CD4-positive, alpha-beta T cell treated with Interleukin-4 for 4 hours (primary cell): ENCODE measurements at regions not wholly inside any gene's neighbourhood (a gene's known extent, or its start where the extent isn't known, plus 50 kb on each side); places are given as distances from the start of the nearest gene placed in this dataset.
"Not testable (repeated sequence)": the region's sequence is repeated elsewhere in the genome, so short reads cannot be mapped to it uniquely, and the experiment has no call there.

Source experiments
- DNase-seq: peaks from one replicate; pipeline ENCODE4 v3.0.0-alpha.2; 2020

GRCh38 chr21:24445517-24445916 is 1161.8 kb downstream of the MRPL39 start:
- no peak for DNase-seq

GRCh38 chr21:24444736-24445135 is 1162.5 kb downstream of the MRPL39 start:
- DNase-seq, result no peak

DNA sequence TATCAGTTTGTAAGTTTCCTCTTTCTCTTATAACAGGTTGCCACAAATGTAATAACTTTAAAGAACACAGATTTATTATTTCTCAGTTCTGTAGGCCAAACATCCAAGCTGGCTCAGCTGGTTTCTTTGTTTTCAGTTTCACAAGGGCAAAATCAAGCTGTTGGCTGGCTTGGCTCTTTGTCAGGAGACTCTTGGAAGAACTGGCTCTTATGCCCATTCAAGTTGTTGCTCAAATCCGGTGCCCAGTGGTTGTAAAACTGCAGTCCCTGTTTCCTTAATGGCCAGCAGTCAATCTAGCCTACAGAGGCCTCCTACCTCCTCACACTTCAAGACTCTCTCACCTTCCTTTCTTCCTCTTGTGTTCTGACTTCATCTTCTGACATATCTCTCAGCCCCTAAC is 1171.0 kb downstream of the MRPL39 start:
- no peak for DNase-seq

DNA sequence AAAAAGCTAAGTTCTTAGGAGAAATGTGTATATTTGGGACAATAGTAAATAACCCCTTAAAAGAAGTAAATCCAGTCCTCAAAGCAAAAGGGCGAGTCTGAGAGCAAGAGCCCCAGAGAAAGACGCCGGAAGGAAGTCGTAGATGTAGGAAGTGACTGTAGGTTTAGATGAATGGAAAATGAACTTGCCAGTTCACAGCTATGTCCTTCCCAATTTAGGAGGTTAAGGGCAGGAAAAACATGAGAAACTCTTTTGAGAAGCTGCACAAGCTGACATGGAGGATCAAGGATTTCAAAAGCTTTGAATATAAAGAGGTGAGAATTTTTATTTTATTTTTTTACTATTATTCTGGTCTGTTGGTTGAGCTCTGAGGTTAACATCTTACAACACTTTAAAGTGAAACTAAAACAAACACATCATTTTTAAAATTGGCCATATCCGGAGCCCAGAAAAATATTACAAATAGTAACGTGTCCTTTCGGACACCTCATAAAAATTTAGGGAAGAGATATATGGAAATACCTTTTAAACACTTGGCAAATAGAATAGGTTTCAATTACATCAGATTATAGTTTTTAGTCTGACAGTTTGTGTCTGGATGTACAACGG is 1178.6 kb downstream of the MRPL39 start:
- DNase-seq, result peak; percentile 30

GRCh38 chr21:24424776-24425175 is 1182.5 kb downstream of the MRPL39 start:
- no peak for DNase-seq

DNA sequence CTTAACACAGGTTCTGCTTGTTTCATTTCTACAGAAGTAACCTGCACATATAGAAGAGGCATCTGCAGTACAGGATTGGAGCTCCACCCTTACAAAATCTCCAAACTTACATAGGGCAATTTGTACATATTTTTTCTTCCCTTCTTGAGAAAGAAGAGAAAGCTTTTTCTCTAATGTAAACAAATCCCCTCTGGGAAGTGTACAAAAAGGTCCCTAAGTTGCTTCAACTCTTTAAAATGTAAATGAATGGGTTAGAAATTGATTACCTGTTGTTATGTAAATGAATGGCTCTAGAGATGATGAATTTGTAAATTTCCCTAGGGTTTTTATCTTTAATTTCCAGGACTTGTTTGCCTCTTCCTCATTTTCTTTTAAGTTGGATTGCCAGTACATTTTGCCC is 1183.7 kb downstream of the MRPL39 start:
- DNase-seq, result no peak

- no peak for DNase-seq
Observed at GRCh38 chr21:24420689-24421088, 1186.6 kb downstream of the MRPL39 start.

DNA sequence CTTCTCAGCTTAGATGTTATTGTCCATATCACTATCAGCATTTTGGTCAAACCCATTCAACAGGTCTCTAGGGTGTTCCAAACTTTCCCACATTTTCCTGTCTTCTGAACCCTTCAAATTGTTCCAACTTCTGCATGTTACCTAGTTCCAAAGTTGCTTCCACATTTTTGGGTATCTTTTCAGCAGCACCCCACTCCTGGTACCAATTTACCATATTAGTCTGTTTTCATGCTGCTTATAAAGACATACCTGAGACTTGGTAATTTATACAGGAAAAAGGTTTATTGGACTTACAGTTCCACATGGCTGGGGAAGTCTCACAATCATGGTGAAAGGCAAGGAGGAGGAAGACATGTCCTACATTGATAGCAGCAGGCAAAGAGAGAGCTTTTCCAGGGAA is 1187.6 kb downstream of the MRPL39 start:
- not testable (repeated sequence) for DNase-seq

DNA sequence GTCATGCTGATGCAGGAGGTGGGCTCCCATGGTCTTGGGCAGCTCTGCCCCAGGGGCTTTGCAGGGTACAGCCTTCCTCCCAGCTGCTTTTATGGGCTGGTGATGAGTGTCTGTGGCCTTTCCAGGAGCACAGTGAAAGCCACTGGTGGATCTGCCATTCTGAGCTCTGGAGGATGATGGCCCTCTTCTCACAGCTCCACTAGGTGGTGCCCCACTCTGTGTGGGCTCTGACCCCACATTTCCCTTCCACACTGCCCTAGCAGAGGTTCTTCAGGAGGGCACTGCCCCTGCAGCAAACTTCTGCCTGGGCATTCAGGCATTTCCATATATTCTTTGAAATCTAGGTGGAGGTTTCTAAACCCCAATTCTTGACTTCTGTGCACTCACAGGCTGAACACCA is 1188.6 kb downstream of the MRPL39 start:
- no peak for DNase-seq

GRCh38 chr21:24411429-24411828 is 1195.9 kb downstream of the MRPL39 start:
- no peak for DNase-seq

- DNase-seq, result no peak
Observed at GRCh38 chr21:24403221-24403620, 1204.1 kb downstream of the MRPL39 start.

GRCh38 chr21:24395320-24395923 is 1211.9 kb downstream of the MRPL39 start:
- DNase-seq, result no peak

GRCh38 chr21:24375201-24375600 is 1232.1 kb downstream of the MRPL39 start:
- no peak for DNase-seq

DNA sequence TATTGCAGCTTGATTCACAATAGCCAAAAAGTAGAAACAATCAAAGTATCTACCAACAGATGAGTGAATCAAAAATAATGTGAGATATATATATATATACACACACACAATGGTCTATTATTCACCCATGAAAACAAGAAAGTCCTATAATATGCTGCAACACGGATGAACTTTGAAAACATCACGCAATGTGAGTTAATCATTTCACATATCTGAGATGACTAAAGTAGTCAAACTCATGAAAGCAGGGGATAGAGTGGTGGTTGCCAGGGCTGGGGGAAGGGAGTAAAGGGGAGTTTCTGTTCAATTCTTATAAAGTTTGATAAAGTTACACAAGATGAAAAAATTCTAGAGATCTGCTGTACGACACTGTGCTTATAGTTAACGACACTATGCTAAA is 1234.8 kb downstream of the MRPL39 start:
- no peak for DNase-seq

DNA sequence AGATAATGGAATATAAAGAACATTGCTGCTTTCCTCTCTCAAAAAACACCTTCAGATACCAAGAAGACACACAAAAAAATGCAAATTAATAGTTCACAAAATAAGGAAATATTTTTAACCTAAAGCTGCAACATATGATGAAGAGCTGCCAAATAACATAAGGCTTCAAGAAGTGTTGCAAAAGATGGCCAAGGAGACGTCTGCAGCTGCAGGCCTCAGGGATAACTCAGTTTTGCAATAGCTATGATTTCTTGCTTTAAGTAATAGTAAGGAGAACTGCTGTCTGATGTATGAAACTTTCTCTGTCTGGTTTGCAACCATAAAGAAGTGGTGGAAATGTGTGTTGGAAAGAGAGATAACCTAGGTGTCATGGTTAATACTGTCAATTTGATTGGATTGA is 1237.5 kb downstream of the MRPL39 start:
- no peak for DNase-seq

- DNase-seq, result no peak
Observed at GRCh38 chr21:24369278-24369677, 1238.0 kb downstream of the MRPL39 start.

DNA sequence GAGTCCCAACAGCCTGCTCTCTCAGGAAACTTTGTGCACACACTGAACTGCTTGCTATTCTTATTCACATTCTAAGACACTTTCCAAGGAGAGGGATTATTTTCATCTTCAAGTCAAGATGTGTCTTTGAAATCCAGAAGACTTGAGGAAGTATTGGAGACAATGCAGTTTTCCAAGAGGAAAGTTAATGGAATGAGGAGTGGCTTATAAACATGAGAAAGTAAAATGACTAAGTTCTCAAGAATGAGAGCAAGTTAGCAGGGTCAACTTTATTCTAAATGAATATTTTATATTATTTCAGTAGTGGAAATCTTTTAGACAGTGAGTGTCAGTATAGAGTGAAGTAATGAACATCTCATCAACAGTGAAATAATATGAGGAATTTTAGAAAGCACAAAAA is 1239.3 kb downstream of the MRPL39 start:
- DNase-seq, result no peak

DNA sequence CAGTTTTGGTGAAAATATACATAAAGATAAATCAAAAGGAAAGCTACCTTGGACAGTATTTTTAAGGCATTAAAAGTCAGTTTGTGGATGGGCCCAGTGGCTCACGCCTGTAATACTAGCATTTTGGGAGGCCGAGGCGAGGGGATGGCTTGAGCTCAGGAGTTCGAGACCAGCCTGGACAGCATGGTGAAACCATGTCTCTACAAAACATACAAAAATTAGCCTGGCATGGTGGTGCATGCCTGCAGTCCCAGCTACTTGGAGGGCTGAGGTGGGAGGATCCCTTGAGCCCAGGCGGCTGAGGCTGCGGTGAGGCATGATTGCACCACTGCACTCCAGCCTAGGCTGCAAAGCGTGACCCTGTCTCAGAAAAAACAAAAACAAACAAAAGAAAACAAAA is 1253.8 kb downstream of the MRPL39 start:
- no peak for DNase-seq

- DNase-seq, result no peak
Observed at GRCh38 chr21:24339406-24339805, 1267.9 kb downstream of the MRPL39 start.

DNA sequence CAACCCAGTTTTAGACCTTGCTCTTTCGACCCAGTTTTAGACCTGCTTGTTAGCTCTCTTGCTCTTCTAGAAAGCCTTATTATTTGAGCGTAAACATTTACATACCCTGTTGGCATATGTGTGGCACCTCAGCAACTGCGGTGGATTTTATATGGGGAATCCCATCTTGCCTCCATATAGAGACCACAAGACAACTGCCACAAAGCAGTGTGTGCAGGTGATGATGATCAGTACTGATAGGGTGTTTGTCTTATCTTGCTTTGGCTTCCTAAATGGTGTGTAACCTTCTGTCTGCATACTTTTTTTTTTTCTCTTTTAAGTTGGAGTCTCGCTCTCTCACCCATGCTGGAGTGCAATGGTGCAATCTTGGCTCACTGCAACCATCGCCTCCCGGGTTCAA is 1270.8 kb downstream of the MRPL39 start:
- no peak for DNase-seq

DNA sequence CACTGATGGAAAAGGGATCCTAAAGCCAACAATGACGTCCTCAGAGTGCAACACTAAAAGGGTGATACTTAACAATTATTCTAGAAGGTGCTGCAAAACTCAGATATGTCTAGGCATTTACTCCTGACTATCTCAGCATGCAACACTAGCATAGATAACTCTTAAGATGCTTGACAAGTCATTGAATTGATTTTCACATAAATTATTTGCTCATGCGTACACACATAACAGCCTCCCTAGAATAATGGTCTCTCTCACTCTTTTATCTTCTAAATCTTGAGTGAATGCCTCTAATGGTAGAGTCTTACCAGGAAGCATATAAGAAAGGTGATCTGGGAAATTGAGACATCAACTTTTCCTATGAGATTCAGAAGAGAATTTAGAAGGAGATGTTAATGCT is 1283.7 kb downstream of the MRPL39 start:
- no peak for DNase-seq

GRCh38 chr21:24316277-24316922 is 1290.9 kb downstream of the MRPL39 start:
- no peak for DNase-seq

GRCh38 chr21:24310788-24311187 is 1296.5 kb downstream of the MRPL39 start:
- no peak for DNase-seq

DNA sequence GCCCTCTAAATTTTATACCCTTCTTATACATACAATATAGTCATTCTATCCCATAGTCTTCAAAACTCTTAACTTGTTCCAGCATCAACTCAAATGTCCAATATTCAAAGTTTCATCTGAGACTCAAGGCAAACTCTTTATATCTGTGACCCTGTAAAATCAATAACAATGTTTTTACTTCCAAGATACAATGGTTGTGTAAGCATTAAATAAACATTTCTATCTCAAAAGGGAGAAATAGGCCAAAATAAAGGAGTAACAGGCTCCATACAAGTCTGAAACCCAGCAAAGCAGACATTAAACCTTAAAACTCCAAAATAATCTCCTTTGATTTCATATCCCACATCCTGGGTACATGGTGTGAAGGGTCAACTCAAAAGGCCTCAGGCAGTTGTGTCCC is 1299.1 kb downstream of the MRPL39 start:
- DNase-seq, result no peak

DNA sequence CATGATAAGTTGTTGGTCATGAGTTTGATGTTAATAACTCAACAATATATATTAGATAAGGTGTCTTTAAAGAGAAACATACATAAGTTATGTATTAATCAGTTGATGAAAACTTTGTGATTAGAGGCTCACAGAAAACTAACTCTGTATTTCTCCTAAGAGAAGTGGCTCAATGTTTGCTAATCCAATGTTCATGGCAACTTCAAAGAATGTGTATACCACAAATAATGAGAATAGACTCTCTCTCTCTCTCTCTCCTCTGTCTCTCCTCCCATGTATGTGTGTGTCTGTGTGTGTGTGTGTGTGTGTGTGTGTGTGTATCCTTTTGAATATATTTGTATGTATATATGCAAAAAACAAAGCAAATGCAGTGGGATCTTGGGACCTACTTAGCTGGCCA is 1304.9 kb downstream of the MRPL39 start:
- no peak for DNase-seq
